Coronary artery (tissue), 2 donors: ENCODE measurements at regions not wholly inside any gene's neighbourhood (a gene's known extent, or its start where the extent isn't known, plus 50 kb on each side); places are given as distances from the start of the nearest gene placed in this dataset.

Experiments
- DNase-seq: peaks from one replicate; pipeline ENCODE4 v3.0.0-alpha.2; 2017; ENCODE audit warnings: low spot score
- H3K27ac ChIP-seq, 2 donors: fragments of 200-600 bp; sonication (generic); one replicate each; pipeline ENCODE4 v1.5.1; 2016 to 2019
- H3K4me3 ChIP-seq: fragments of 200-600 bp; sonication (generic); 2 replicates; pipeline ENCODE4 v1.5.1; 2016; ENCODE audit warnings: mild to moderate bottlenecking, moderate library complexity
- TF ChIP-seq, protein P1 (sequence below): fragments of 200-600 bp; sonication (generic); IDR thresholded peaks from one replicate; pipeline ENCODE4 v1.5.1; 2019; ENCODE audit warnings: antibody characterized with exemption

DNA sequence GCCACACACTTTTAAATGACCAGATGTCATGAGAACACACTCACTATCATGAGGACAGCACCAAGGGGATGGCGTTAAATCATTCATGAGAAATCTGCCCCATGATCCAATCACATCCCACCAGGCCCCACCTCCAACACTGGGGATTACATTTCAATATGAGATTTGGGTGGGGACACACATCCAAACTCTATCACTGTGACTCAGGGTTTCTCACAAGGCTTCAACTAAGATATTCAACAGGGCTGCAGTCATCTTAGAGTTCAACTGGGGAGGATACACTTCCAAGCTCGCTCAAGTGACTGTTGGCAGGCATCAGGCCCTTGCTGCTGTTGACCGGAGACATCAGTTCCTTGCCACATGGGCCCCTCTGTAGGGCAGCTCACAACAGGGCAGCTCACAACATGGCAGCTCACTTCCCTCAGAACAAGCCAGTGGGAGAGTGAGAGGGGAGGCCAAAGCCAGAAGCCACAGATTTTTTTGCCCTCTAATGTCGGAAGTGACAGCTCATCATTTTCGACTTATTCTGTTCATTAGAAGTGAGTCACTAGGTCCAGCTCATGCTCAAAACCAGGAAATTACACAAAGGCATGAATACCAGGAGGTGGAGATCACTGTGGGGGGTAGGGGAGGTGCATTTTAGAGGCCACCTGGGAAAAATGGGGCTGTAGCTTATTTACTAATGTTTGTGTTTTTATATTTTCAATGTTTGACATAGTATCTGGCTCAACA is 50.8 kb upstream of the PTHLH start:
- H3K4me3 ChIP-seq: no peak overlapping the region
- TF ChIP-seq, protein P1, sequence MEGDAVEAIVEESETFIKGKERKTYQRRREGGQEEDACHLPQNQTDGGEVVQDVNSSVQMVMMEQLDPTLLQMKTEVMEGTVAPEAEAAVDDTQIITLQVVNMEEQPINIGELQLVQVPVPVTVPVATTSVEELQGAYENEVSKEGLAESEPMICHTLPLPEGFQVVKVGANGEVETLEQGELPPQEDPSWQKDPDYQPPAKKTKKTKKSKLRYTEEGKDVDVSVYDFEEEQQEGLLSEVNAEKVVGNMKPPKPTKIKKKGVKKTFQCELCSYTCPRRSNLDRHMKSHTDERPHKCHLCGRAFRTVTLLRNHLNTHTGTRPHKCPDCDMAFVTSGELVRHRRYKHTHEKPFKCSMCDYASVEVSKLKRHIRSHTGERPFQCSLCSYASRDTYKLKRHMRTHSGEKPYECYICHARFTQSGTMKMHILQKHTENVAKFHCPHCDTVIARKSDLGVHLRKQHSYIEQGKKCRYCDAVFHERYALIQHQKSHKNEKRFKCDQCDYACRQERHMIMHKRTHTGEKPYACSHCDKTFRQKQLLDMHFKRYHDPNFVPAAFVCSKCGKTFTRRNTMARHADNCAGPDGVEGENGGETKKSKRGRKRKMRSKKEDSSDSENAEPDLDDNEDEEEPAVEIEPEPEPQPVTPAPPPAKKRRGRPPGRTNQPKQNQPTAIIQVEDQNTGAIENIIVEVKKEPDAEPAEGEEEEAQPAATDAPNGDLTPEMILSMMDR: no peak
- DNase-seq: no peak
- H3K27ac ChIP-seq: no peak overlapping the region

DNA sequence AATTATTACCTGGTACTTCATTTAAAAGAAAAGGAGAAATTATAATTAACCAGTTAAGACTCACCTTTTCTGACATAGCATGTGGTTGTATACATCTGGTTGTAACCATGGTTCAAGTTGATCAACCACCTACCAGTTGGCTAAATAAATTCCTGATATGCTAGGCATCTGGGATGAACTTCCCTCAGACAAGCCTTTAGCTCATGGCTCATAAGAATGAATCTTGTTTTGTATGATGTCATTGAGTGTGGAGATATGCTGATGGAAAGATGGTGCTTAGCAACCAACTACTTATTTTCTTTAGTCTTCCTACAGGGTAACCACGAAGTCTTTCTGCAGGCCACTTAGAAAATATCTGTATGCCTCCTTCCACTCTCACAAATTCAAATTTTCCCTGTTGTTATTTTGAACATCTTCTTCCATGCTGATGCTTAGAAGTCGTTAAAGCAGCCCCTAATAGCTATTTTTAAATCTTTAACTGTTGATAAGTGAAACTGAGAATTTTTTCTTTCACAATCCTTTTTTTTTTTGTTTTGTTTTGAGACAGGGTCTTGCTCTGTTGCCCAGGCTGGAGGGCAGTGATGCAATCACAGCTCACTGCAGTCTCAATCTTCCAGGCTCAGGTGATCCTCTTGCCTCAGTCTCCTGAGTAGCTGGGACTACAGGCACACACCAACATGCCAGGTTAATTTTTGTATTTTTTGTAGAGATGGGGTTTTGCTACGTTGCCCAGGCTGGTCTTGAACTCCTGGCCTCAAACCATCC is 51.9 kb upstream of the PTHLH start:
- no peak for DNase-seq
- H3K4me3 ChIP-seq: no peak overlapping the region
- TF ChIP-seq, protein P1: no peak
- H3K27ac ChIP-seq: no peak overlapping the region

DNA sequence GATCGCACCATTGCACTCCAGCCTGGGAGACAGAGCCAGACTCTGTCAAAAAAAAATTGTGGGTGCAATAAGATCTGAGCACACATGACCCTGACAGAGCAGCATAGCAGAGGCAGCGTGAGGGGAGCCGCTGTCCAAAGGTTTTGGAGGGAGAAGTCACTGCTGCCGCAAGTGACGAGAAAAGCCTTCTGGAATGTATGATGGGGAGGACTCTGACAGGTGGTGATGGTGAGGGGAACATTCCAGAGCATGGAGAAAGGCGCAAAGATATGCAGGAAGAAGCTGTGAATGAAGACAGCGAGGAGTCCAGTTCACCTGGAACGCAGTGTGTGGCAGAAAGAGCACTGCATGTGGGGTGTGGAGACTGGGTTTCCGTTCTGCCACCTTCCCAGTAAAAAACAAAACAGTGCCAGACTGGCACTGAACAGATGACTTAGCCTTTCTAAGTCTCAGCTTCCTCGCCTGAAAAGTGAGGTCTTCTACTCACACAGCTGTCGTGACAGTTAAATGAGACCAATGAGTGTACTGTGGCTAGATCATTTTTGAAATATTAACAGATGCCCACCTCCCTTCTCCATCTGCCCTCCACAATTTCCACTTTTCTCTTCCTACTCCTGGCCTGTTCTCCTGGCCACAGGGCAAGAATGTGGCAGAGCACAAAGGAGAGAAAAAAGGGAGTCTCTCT is 53.4 kb upstream of the PTHLH start:
- Histone ChIP-seq H3K4me3 (no peak overlapping the region), H3K27ac (no peak overlapping the region)
- no peak for DNase-seq
- TF ChIP-seq, protein P1: no peak

DNA sequence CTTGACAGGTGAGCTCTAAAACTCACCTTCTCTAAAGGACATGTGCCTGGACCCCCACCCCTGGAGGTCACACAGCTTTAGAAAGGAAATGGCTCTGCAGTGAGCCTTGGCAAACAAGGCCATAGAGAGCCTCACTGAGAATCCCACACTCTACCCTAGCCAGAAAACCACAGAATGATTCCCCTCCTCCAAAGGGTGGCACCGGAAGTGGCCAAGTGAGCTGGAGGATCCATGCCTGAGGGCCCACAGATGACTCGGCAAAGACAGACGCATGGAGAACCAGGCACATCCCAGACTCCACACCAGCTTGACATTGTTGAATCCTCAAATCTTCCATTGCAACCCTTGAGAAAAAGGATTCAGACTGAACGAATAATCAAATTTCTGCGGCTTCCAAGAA is 54.2 kb upstream of the PTHLH start:
- no peak for DNase-seq
- no peak overlapping the region for H3K27ac ChIP-seq
- no peak overlapping the region for H3K4me3 ChIP-seq
- TF ChIP-seq, protein P1: no peak

DNA sequence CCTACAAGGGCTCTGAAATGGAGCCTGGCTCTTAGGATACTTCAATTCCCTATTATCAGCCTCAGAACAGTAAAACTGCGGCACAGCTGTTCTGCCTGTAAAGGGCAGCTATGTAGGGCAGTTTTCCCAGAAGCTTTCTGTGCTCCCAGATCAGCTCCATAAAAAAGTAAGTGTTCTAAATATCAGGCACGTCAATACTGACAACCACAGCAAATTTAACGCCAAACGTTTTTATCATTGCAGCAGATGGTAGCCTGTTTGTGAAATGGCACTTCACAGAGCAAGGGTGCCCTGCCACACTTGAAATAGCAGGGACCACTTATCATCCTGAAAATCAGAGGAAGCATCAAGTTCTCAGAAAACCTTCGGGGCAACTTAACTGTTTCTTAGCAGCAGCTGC is 54.8 kb upstream of the PTHLH start:
- no peak overlapping the region for H3K4me3 ChIP-seq
- H3K27ac ChIP-seq: no peak overlapping the region
- DNase-seq: no peak
- TF ChIP-seq, protein P1: no peak

DNA sequence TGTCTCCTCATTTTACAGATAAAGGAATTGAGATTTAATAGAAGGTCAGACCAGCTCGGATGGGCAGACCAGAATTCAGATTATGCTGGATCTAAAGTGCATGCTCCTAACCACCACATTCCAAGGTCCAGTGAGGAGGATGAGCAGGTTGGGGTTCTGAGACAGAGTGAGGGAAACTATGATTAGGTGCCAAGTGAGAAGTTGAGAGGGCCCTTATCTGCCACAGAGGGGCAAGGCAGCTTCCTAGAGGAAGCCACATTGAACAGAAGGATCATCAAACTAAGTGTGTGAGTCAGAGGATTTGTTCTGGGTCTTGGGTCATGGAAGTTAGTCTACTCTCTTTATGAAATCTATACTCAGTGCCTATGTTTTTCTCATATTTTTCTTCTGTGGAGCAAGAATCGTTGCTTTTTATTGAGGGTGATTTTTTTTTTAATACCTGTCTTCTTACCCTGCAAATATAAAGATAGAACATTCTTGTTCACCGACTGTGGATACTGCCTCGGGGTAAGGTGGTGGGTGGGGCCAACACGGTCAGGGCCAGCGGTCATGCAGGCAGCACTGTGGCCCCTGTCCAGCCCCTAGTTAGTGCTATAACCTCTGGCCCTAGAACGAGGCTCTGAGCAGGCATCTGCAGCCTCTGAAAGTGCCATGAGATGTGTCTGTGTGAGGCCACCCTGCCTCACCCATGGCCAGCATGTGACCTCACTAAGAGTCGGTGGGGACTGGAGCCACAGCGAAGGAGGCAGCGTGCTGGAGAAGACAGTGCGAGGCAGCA is 55.6 kb upstream of the PTHLH start:
- no peak for DNase-seq
- H3K4me3 ChIP-seq: no peak overlapping the region
- TF ChIP-seq, protein P1: no peak
- H3K27ac ChIP-seq: no peak overlapping the region
